Activated CD8-positive, alpha-beta memory T cell treated with anti-CD3 and anti-CD28 coated beads, Interleukin-2, amount 10 ng/mL, durations not matched to agents 7 days and 5 days (primary cell): ENCODE measurements at regions not wholly inside any gene's neighbourhood (a gene's known extent, or its start where the extent isn't known, plus 50 kb on each side); places are given as distances from the start of the nearest gene placed in this dataset.

Experiments
- ATAC-seq: fragments of 150-1000 bp; cut with Tn5 transposase; one replicate; pipeline ENCODE4 v1.10.0; 2021; ENCODE audit warnings: moderate library complexity
- CTCF ChIA-PET: fragments of 350-600 bp; sonication (Branson Sonifier 250); formaldehyde crosslinking; loops from one replicate; lab custom pipeline; 2021; ENCODE audit warnings: antibody characterized with exemption; lab: Charles Lee
- DNase-seq: peaks from one replicate; pipeline ENCODE4 v3.0.0-alpha.2; 2020
- H3K27ac Mint-ChIP-seq: one replicate; pipeline ENCODE4 v1.8.0; 2021; ENCODE audit warnings: mild to moderate bottlenecking, mixed read lengths
- H3K27me3 Mint-ChIP-seq: one replicate; pipeline ENCODE4 v1.8.0; 2021; ENCODE audit warnings: mixed read lengths
- H3K36me3 Mint-ChIP-seq: one replicate; pipeline ENCODE4 v1.8.0; 2021; ENCODE audit warnings: mild to moderate bottlenecking, mixed read lengths
- H3K4me1 Mint-ChIP-seq: one replicate; pipeline ENCODE4 v1.8.0; 2021; ENCODE audit warnings: mixed read lengths
- H3K4me3 Mint-ChIP-seq: one replicate; pipeline ENCODE4 v1.8.0; 2021; ENCODE audit warnings: mild to moderate bottlenecking, moderate library complexity, mixed read lengths
- H3K9me3 Mint-ChIP-seq: one replicate; pipeline ENCODE4 v1.8.0; 2022; ENCODE audit warnings: low read depth, mixed read lengths

GRCh38 chr6:147759093-147759492, 250.6 kb downstream of the SAMD5 start:
- Mint-ChIP-seq H3K27me3 (no peaks in the 10 kb centered on the region), H3K9me3 (no peaks in the 10 kb centered on the region), H3K27ac (no peak overlapping the region), H3K4me3 (no peak overlapping the region), H3K36me3 (no peaks in the 10 kb centered on the region), H3K4me1 (no peaks in the 10 kb centered on the region)
- CTCF ChIA-PET = no interaction called here
- ATAC-seq = no peak
- DNase-seq = no peak

GRCh38 chr6:147759536-147759935, 251.0 kb downstream of the SAMD5 start:
- H3K9me3 Mint-ChIP-seq = no peaks in the 10 kb centered on the region
- CTCF ChIA-PET = no interaction called here
- ATAC-seq (no peak), DNase-seq (no peak)
- no peaks in the 10 kb centered on the region for H3K36me3 Mint-ChIP-seq
- no peak overlapping the region for H3K4me3 Mint-ChIP-seq
- H3K27me3 Mint-ChIP-seq = no peaks in the 10 kb centered on the region
- H3K4me1 Mint-ChIP-seq = no peaks in the 10 kb centered on the region
- H3K27ac Mint-ChIP-seq = no peak overlapping the region

GRCh38 chr6:147765541-147765940, 257.1 kb downstream of the SAMD5 start:
- H3K27me3 Mint-ChIP-seq = no peaks in the 10 kb centered on the region
- CTCF ChIA-PET = no interaction called here
- no peak for ATAC-seq
- H3K9me3 Mint-ChIP-seq = no peaks in the 10 kb centered on the region
- no peaks in the 10 kb centered on the region for H3K4me1 Mint-ChIP-seq
- H3K36me3 Mint-ChIP-seq = no peaks in the 10 kb centered on the region
- DNase-seq = no peak
- no peak overlapping the region for H3K27ac Mint-ChIP-seq
- H3K4me3 Mint-ChIP-seq = no peak overlapping the region

GRCh38 chr6:147768969-147769368, 260.5 kb downstream of the SAMD5 start:
- H3K4me1 Mint-ChIP-seq = no peaks in the 10 kb centered on the region
- no peaks in the 10 kb centered on the region for H3K36me3 Mint-ChIP-seq
- CTCF ChIA-PET = no interaction called here
- no peak overlapping the region for H3K4me3 Mint-ChIP-seq
- DNase-seq (no peak), ATAC-seq (no peak)
- no peaks in the 10 kb centered on the region for H3K27me3 Mint-ChIP-seq
- H3K27ac Mint-ChIP-seq = no peak overlapping the region
- H3K9me3 Mint-ChIP-seq = no peaks in the 10 kb centered on the region

- Mint-ChIP-seq H3K27me3 (no peaks in the 10 kb centered on the region), H3K27ac (no peak overlapping the region), H3K4me3 (no peak overlapping the region), H3K4me1 (no peaks in the 10 kb centered on the region), H3K9me3 (no peaks in the 10 kb centered on the region), H3K36me3 (no peaks in the 10 kb centered on the region)
- DNase-seq (no peak), ATAC-seq (no peak)
- CTCF ChIA-PET = interaction anchor here (1.2 kb wide), 1 partner anchor 10 kb away, joined by 3 read pairs; no protein-coding TSS in a partner anchor
Measured at GRCh38 chr6:147769496-147770087, 261.1 kb downstream of the SAMD5 start.

GRCh38 chr6:147770221-147770620, 261.7 kb downstream of the SAMD5 start:
- no peaks in the 10 kb centered on the region for H3K27me3 Mint-ChIP-seq
- CTCF ChIA-PET = interaction anchor here (1.2 kb wide), 1 partner anchor 9 kb away, joined by 3 read pairs; no protein-coding TSS in a partner anchor
- no peaks in the 10 kb centered on the region for H3K36me3 Mint-ChIP-seq
- ATAC-seq = no peak
- no peak overlapping the region for H3K4me3 Mint-ChIP-seq
- no peaks in the 10 kb centered on the region for H3K9me3 Mint-ChIP-seq
- H3K27ac Mint-ChIP-seq = no peak overlapping the region
- H3K4me1 Mint-ChIP-seq = no peaks in the 10 kb centered on the region
- no peak for DNase-seq

- Mint-ChIP-seq H3K9me3 (no peaks in the 10 kb centered on the region), H3K27me3 (no peaks in the 10 kb centered on the region), H3K4me3 (no peak overlapping the region), H3K4me1 (no peaks in the 10 kb centered on the region), H3K36me3 (no peaks in the 10 kb centered on the region), H3K27ac (no peak overlapping the region)
- CTCF ChIA-PET = no interaction called here
- no peak for ATAC-seq
- DNase-seq = no peak
Measured at GRCh38 chr6:147772724-147773123, 264.2 kb downstream of the SAMD5 start.

- Mint-ChIP-seq H3K4me3 (no peak overlapping the region), H3K36me3 (no peaks in the 10 kb centered on the region), H3K9me3 (no peaks in the 10 kb centered on the region), H3K27ac (no peak overlapping the region), H3K27me3 (no peaks in the 10 kb centered on the region), H3K4me1 (no peaks in the 10 kb centered on the region)
- ATAC-seq (no peak), DNase-seq (no peak)
- CTCF ChIA-PET = no interaction called here
Measured at GRCh38 chr6:147774856-147775255, 266.4 kb downstream of the SAMD5 start.

GRCh38 chr6:147776631-147777213, 268.2 kb downstream of the SAMD5 start:
- H3K27me3 Mint-ChIP-seq = no peaks in the 10 kb centered on the region
- no peaks in the 10 kb centered on the region for H3K9me3 Mint-ChIP-seq
- H3K4me1 Mint-ChIP-seq = no peaks in the 10 kb centered on the region
- DNase-seq (no peak), ATAC-seq (no peak)
- H3K4me3 Mint-ChIP-seq = no peak overlapping the region
- CTCF ChIA-PET = no interaction called here
- no peaks in the 10 kb centered on the region for H3K36me3 Mint-ChIP-seq
- no peak overlapping the region for H3K27ac Mint-ChIP-seq

- ATAC-seq = no peak
- Mint-ChIP-seq H3K4me3 (no peak overlapping the region), H3K4me1 (no peaks in the 10 kb centered on the region), H3K27me3 (no peaks in the 10 kb centered on the region), H3K9me3 (no peaks in the 10 kb centered on the region), H3K27ac (no peak overlapping the region), H3K36me3 (no peaks in the 10 kb centered on the region)
- DNase-seq = no peak
- CTCF ChIA-PET = interaction anchor here (1.2 kb wide), 1 partner anchor 10 kb away, joined by 3 read pairs; no protein-coding TSS in a partner anchor
Measured at GRCh38 chr6:147779624-147780023, 271.1 kb downstream of the SAMD5 start.

GRCh38 chr6:147782302-147782701, 273.8 kb downstream of the SAMD5 start:
- Mint-ChIP-seq H3K4me1 (no peaks in the 10 kb centered on the region), H3K4me3 (no peak overlapping the region), H3K27ac (no peak overlapping the region), H3K9me3 (no peaks in the 10 kb centered on the region), H3K27me3 (no peaks in the 10 kb centered on the region), H3K36me3 (no peaks in the 10 kb centered on the region)
- no peak for ATAC-seq
- CTCF ChIA-PET = no interaction called here
- DNase-seq = no peak

- Mint-ChIP-seq H3K4me1 (no peaks in the 10 kb centered on the region), H3K9me3 (no peaks in the 10 kb centered on the region), H3K27me3 (no peaks in the 10 kb centered on the region), H3K27ac (no peak overlapping the region), H3K4me3 (no peak overlapping the region), H3K36me3 (no peaks in the 10 kb centered on the region)
- DNase-seq = no peak
- CTCF ChIA-PET = no interaction called here
- ATAC-seq = no peak
Measured at GRCh38 chr6:147784371-147784770, 275.9 kb downstream of the SAMD5 start.

GRCh38 chr6:147787417-147787816, 278.9 kb downstream of the SAMD5 start:
- no peak for DNase-seq
- H3K27ac Mint-ChIP-seq = no peak overlapping the region
- CTCF ChIA-PET = no interaction called here
- H3K36me3 Mint-ChIP-seq = no peaks in the 10 kb centered on the region
- H3K27me3 Mint-ChIP-seq = no peaks in the 10 kb centered on the region
- H3K4me3 Mint-ChIP-seq = no peak overlapping the region
- ATAC-seq = no peak
- H3K4me1 Mint-ChIP-seq = no peaks in the 10 kb centered on the region
- H3K9me3 Mint-ChIP-seq = peaks cover 2% of the 10 kb centered on the region

GRCh38 chr6:147789430-147789947, 281.0 kb downstream of the SAMD5 start:
- H3K36me3 Mint-ChIP-seq = no peaks in the 10 kb centered on the region
- DNase-seq = no peak
- no peaks in the 10 kb centered on the region for H3K4me1 Mint-ChIP-seq
- no peak overlapping the region for H3K4me3 Mint-ChIP-seq
- CTCF ChIA-PET = no interaction called here
- H3K27me3 Mint-ChIP-seq = no peaks in the 10 kb centered on the region
- no peak overlapping the region for H3K27ac Mint-ChIP-seq
- H3K9me3 Mint-ChIP-seq = peaks cover 2% of the 10 kb centered on the region
- no peak for ATAC-seq
